Right lobe of liver (tissue), 6 donors: ENCODE measurements at regions not wholly inside any gene's neighbourhood (a gene's known extent, or its start where the extent isn't known, plus 50 kb on each side); places are given as distances from the start of the nearest gene placed in this dataset.
"Not testable (repeated sequence)": the region's sequence is repeated elsewhere in the genome, so short reads cannot be mapped to it uniquely, and the experiment has no call there.

Experiments
- ATAC-seq, 4 donors: fragments of 200-7000 bp; cut with Tn5 transposase; one replicate each; pipeline ENCODE4 v1.9.1; 2020; ENCODE audit warnings: mild to moderate bottlenecking in 4 of 4, moderate library complexity in 4 of 4
- DNase-seq, 3 donors: peaks; one replicate each; pipeline ENCODE4 v3.0.0-alpha.2; 2020
- H3K27ac ChIP-seq, 3 donors: fragments of 200-600 bp; one replicate each; pipeline ENCODE4 v1.8.0; 2022
- H3K27me3 ChIP-seq, 2 donors: fragments of 200-600 bp; one replicate each; pipeline ENCODE4 v1.8.0; 2022
- H3K36me3 ChIP-seq, 4 donors: fragments of 200-600 bp; sonication (generic) in 1 of 4; one replicate each; pipeline versions ENCODE4 v1.5.1 to v1.8.0; 2017 to 2022; ENCODE audit warnings: control low read depth in 1 of 4
- H3K4me1 ChIP-seq, 4 donors: fragments of 200-600 bp; sonication (generic) in 1 of 4; one replicate each; pipeline versions ENCODE4 v1.5.1 to v1.8.0; 2017 to 2022; ENCODE audit warnings: control low read depth in 1 of 4
- H3K4me3 ChIP-seq, 3 donors: fragments of 200-600 bp; one replicate each; pipeline ENCODE4 v1.8.0; 2022
- H3K9me3 ChIP-seq, 4 donors: fragments of 200-600 bp; sonication (generic) in 1 of 4; one replicate each; pipeline versions ENCODE4 v1.5.1 to v1.8.0; 2017 to 2022; ENCODE audit warnings: control low read depth in 1 of 4
- POLR2A ChIP-seq: fragments of 450-650 bp; IDR thresholded peaks from one replicate; pipeline ENCODE4 v1.6.1; 2017; ENCODE audit warnings: antibody characterized with exemption, mild to moderate bottlenecking
- WGBS: methylation state at CpG from one replicate; pipeline ENCODE4 v1.1.6; 2018; ENCODE audit warnings: low coverage, low lambda C conversion rate; ENCODE audit not compliant: insufficient coverage; ENCODE audit errors: missing lambda C conversion rate; 5-methylcytosine and 5-hydroxymethylcytosine counted together
- intact Hi-C, 2 donors: fragments of 100-400 bp; cut with DNase I; formaldehyde crosslinking; loops; one replicate each; pipeline versions ENCODE4 v1.11.2 to v1.14.1; 2022
- TF ChIP-seq, protein P1 (sequence below), 4 donors: fragments of 200-600 bp in 3 of 4; fragments of 450-650 bp in 1 of 4; IDR thresholded peaks; one replicate each; pipeline versions ENCODE4 v1.5.1 to v1.8.0; 2016 to 2022; ENCODE audit warnings: antibody characterized with exemption in 4 of 4, mild to moderate bottlenecking in 2 of 4
- donor health status: DM: no; HTN: yes; CAD: no.
- donor health status: DM: no; HTN: no; CAD: no.
- donor health status: DM: no; HTN: no; CAD: no.
- donor health status: DM: no; HTN: yes; CAD: no.
- donor health status: DM: no; HTN: yes; CAD: no.

DNA sequence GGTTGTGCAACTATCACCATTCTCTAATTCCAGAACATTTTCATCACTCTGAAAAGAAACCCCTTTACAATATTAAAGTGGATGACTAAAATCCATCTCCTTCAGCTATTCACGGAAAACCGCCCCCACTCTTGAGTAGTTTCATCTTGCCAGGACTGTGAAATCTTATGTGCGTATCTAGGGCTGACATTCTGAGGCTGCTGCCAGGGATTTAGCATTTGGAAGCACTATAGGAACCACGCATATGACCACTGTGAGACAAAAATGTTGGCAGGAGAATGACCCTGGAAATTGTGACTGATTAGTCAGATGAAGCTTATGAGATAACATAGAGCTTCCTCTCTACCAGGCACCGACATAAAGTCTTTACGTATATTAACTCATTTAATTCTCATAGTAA is 305.2 kb upstream of the PDE3A start:
- ATAC-seq (no peak), DNase-seq (no peak)
- TF ChIP-seq, protein P1, sequence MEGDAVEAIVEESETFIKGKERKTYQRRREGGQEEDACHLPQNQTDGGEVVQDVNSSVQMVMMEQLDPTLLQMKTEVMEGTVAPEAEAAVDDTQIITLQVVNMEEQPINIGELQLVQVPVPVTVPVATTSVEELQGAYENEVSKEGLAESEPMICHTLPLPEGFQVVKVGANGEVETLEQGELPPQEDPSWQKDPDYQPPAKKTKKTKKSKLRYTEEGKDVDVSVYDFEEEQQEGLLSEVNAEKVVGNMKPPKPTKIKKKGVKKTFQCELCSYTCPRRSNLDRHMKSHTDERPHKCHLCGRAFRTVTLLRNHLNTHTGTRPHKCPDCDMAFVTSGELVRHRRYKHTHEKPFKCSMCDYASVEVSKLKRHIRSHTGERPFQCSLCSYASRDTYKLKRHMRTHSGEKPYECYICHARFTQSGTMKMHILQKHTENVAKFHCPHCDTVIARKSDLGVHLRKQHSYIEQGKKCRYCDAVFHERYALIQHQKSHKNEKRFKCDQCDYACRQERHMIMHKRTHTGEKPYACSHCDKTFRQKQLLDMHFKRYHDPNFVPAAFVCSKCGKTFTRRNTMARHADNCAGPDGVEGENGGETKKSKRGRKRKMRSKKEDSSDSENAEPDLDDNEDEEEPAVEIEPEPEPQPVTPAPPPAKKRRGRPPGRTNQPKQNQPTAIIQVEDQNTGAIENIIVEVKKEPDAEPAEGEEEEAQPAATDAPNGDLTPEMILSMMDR (IDR thresholded peaks at IDR 0.05), result no peak
- TF ChIP-seq POLR2A, result no peak
- Histone ChIP-seq H3K9me3 (no peaks in the 10 kb centered on the region), H3K4me1 (no peaks in the 10 kb centered on the region), H3K36me3 (no peaks in the 10 kb centered on the region), H3K27me3 (no peaks in the 10 kb centered on the region), H3K4me3 (no peak overlapping the region), H3K27ac (no peak overlapping the region)
- 86% methylated on average over 6 of the region's 6 CpGs for WGBS
- intact Hi-C loops, result no loop called here

DNA sequence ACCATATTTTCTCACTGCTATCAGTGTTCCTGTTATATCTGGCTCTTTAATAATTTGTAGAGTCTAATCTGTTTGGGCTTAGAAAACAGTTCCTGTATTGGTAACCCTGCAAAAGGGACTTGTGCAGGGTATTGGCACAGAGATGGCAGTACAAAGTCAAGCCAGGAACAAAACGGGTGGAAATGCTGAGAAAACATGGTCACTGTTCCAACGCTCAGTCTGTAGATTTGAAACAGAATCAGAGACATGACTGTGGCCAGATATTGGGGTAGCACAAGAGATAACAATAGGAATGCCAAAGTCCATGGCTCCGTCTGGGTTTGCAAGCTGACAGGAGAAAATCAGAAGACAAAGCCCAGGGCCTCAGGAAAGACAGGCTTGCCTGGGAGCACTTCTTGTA is 290.7 kb upstream of the PDE3A start:
- no peaks in the 10 kb centered on the region for H3K36me3 ChIP-seq
- DNase-seq, result no peak
- H3K4me1 ChIP-seq, result no peaks in the 10 kb centered on the region
- H3K4me3 ChIP-seq, result no peak overlapping the region
- 51% methylated on average over 3 of the region's 3 CpGs for WGBS
- H3K27me3 ChIP-seq, result no peaks in the 10 kb centered on the region
- no peak overlapping the region for H3K27ac ChIP-seq
- TF ChIP-seq POLR2A, result no peak
- TF ChIP-seq, protein P1 (IDR thresholded peaks at IDR 0.05), result no peak
- intact Hi-C loops, result no loop called here
- ATAC-seq, result peak in 1 of 4 donors; percentile 48
- H3K9me3 ChIP-seq, result no peaks in the 10 kb centered on the region

DNA sequence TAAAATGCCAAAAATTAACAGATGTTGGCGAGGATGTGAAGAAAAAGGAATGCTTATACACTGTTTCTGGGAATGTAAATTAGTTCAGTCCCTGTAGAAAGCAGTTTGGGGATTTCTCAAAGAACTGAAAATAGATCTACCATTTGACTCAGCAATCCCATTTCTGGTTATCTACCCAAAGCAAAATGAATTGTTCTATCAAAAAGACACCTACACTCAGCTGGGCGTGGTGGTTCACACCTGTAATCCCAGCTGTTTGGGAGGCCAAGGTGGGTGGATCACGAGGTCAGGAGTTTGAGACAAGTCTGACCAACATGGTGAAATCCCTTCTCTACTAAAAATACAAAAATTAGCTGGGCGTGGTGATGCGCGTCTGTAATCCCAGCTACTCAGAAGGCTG is 279.3 kb upstream of the PDE3A start:
- H3K27ac ChIP-seq, result no peak overlapping the region
- no peaks in the 10 kb centered on the region for H3K27me3 ChIP-seq
- TF ChIP-seq, protein P1 (IDR thresholded peaks at IDR 0.05), result no peak
- TF ChIP-seq POLR2A, result no peak
- H3K9me3 ChIP-seq, result no peaks in the 10 kb centered on the region
- ATAC-seq, result no peak
- WGBS, result 47% methylated on average over 3 of the region's 6 CpGs
- intact Hi-C loops, result no loop called here
- no peaks in the 10 kb centered on the region for H3K4me1 ChIP-seq
- no peak for DNase-seq
- H3K4me3 ChIP-seq, result no peak overlapping the region
- H3K36me3 ChIP-seq, result no peaks in the 10 kb centered on the region

DNA sequence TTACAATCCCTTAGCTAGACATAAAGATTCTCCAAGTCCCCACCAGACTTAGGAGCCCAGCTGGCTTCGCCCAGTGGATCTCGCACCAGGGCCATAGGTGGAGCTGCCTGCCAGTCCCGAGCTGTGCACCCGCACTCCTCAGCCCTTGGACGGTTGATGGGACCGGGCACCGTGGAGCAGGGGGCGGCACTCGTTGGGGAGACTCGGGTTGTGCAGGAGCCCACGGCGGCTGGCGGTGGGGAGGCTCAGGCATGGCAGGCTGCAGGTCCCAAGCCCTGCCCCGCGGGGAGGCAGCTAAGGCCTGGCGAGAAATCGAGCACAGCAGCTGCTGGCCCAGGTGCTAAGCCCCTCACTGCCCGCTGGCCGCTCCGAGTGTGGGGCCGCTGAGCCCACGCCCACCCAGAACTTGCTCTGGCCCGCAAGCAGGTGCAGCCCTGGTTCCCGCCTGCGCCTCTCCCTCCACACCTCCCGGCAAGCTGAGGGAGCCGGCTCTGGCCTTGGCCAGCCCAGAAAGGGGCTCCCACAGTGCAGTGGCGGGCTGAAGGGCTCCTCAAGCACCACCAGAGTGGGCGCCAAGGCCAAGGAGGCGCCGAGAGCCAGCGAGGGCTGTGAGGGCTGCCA is 275.0 kb upstream of the PDE3A start:
- H3K36me3 ChIP-seq, H3K4me1 ChIP-seq, H3K4me3 ChIP-seq, H3K27ac ChIP-seq, ATAC-seq, H3K27me3 ChIP-seq, H3K9me3 ChIP-seq, intact Hi-C loops: not testable (repeated sequence)
- peak in 1 of 3 donors; percentile 44 for DNase-seq
- 0% methylated on average over 1 of the region's 32 CpGs for WGBS

DNA sequence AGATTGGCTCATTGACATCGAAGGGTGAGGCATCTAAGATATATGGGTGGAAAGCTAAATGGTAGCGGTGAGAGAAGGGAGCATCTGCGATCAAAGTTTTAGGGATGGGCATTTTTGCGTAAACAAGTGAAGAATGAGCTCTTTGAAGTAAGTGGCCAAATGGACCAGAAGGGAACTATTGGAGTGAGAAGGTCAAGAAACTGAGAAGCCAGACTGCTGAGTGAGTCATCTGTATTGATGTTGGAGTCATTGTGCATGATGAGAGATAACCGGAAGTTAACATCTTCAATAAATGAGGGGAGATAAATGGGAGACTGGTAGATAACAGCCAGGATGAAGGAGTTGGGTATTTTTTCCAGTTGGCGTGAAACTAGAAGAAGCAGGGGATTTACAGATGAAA is 271.9 kb upstream of the PDE3A start:
- no peak overlapping the region for H3K27ac ChIP-seq
- TF ChIP-seq, protein P1 (IDR thresholded peaks at IDR 0.05), result no peak
- TF ChIP-seq POLR2A, result no peak
- intact Hi-C loops, result no loop called here
- no peaks in the 10 kb centered on the region for H3K27me3 ChIP-seq
- H3K36me3 ChIP-seq, result no peaks in the 10 kb centered on the region
- no peak overlapping the region for H3K4me3 ChIP-seq
- H3K9me3 ChIP-seq, result no peaks in the 10 kb centered on the region
- 69% methylated on average over 5 of the region's 6 CpGs for WGBS
- ATAC-seq (no peak), DNase-seq (no peak)
- no peaks in the 10 kb centered on the region for H3K4me1 ChIP-seq
